Neural cell (in vitro differentiated cells): ENCODE measurements at regions not wholly inside any gene's neighbourhood (a gene's known extent, or its start where the extent isn't known, plus 50 kb on each side); places are given as distances from the start of the nearest gene placed in this dataset.

Experiments
- EP300 ChIP-seq: fragments of 450-650 bp; conservative IDR thresholded peaks from 2 replicates; pipeline ENCODE4 v1.6.1; 2014; ENCODE audit warnings: antibody characterized with exemption, mild to moderate bottlenecking, moderate library complexity; ENCODE audit not compliant: poor library complexity, severe bottlenecking
- EZH2 ChIP-seq: fragments of 200-600, 300-800 bp; shearing (Covaris generic), sonication (generic); IDR thresholded peaks from 2 replicates; pipeline ENCODE4 v1.6.1; 2014; ENCODE audit warnings: antibody characterized with exemption, low read length, borderline replicate concordance, mild to moderate bottlenecking; ENCODE audit not compliant: insufficient read depth, poor library complexity, severe bottlenecking
- MXI1 ChIP-seq: fragments of 450-650 bp; conservative IDR thresholded peaks from 2 replicates; pipeline ENCODE4 v1.6.1; 2014; ENCODE audit warnings: antibody characterized with exemption, mild to moderate bottlenecking; ENCODE audit not compliant: poor library complexity, severe bottlenecking
- POLR2AphosphoS5 ChIP-seq: IDR thresholded peaks from 2 replicates; pipeline ENCODE4 v1.6.1; 2012
- RAD21 ChIP-seq: fragments of 450-650 bp; conservative IDR thresholded peaks from 2 replicates; pipeline ENCODE4 v1.6.1; 2014; ENCODE audit warnings: antibody characterized with exemption, mild to moderate bottlenecking, moderate library complexity
- REST ChIP-seq: IDR thresholded peaks from 2 replicates; pipeline ENCODE4 v1.6.1; 2012; ENCODE audit warnings: borderline replicate concordance
- TAF1 ChIP-seq: IDR thresholded peaks from 2 replicates; pipeline ENCODE4 v1.6.1; 2012; ENCODE audit warnings: low read depth
- TF ChIP-seq, protein P1 (sequence below): fragments of 450-650 bp; IDR thresholded peaks from 2 replicates; pipeline ENCODE4 v1.5.1; 2014; ENCODE audit warnings: antibody characterized with exemption, mild to moderate bottlenecking, moderate library complexity; ENCODE audit not compliant: poor library complexity, severe bottlenecking

DNA sequence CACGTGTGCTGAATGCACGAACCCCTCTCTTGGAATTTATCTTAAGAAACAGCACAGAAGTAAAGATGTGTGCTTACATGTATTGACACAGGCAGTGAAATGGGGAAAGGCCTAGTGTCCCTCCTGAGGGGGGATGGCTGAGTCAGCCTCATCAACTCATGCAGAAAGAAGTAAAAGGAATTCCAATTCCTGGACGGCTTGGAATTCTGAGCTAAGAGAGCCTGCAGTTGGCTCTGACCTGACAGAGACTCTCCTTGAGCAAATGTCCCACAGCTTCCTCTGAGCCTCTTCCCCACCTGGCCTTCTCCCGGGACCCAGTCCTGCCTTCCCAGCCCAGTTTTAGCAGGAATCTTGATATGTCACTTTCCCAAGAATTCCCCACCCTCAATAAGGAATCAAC is 542.4 kb upstream of the ADARB2 start:
- TF ChIP-seq REST: no peak
- no peak for TF ChIP-seq EP300
- TF ChIP-seq EZH2: no peak
- TF ChIP-seq, protein P1, sequence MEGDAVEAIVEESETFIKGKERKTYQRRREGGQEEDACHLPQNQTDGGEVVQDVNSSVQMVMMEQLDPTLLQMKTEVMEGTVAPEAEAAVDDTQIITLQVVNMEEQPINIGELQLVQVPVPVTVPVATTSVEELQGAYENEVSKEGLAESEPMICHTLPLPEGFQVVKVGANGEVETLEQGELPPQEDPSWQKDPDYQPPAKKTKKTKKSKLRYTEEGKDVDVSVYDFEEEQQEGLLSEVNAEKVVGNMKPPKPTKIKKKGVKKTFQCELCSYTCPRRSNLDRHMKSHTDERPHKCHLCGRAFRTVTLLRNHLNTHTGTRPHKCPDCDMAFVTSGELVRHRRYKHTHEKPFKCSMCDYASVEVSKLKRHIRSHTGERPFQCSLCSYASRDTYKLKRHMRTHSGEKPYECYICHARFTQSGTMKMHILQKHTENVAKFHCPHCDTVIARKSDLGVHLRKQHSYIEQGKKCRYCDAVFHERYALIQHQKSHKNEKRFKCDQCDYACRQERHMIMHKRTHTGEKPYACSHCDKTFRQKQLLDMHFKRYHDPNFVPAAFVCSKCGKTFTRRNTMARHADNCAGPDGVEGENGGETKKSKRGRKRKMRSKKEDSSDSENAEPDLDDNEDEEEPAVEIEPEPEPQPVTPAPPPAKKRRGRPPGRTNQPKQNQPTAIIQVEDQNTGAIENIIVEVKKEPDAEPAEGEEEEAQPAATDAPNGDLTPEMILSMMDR: no peak
- TF ChIP-seq POLR2AphosphoS5: no peak
- TF ChIP-seq RAD21: no peak
- no peak for TF ChIP-seq TAF1
- TF ChIP-seq MXI1: no peak
